ENCODE measurements at regions not wholly inside any gene's neighbourhood (a gene's known extent, or its start where the extent isn't known, plus 50 kb on each side); places are given as distances from the start of the nearest gene placed in this dataset.

- no peak for TF ChIP-seq POLR2A (IDR thresholded peaks at IDR 0.05)
- TF ChIP-seq CTCF (IDR thresholded peaks at IDR 0.05 in 8 of 11, conservative IDR thresholded peaks at IDR 0.05 in 3 of 11), result no peak
Measured at GRCh38 chr15:93771196-93772030, 459.9 kb upstream of the MCTP2 start.

All from spleen (tissue), 7 donors.